IMR-90 (cell line): ENCODE measurements at regions not wholly inside any gene's neighbourhood (a gene's known extent, or its start where the extent isn't known, plus 50 kb on each side); places are given as distances from the start of the nearest gene placed in this dataset.
"Not testable (repeated sequence)": the region's sequence is repeated elsewhere in the genome, so short reads cannot be mapped to it uniquely, and the experiment has no call there.

Source experiments
- CHD1 ChIP-seq: IDR thresholded peaks from 2 replicates; pipeline ENCODE4 v1.6.1; 2012; ENCODE audit warnings: low read depth, low read length, improper control_type of control experiment
- CTCF ChIP-seq: conservative IDR thresholded peaks from 2 replicates; pipeline ENCODE4 v1.5.1; 2012; ENCODE audit warnings: mild to moderate bottlenecking, low read depth, low read length, improper control_type of control experiment
- ELK1 ChIP-seq: fragments of 150-350 bp; IDR thresholded peaks from 2 replicates; pipeline ENCODE4 v1.6.1; 2016; ENCODE audit warnings: low read depth, mild to moderate bottlenecking, low read length, moderate library complexity, borderline replicate concordance
- FOS ChIP-seq: fragments of 150-350 bp; IDR thresholded peaks from 2 replicates; pipeline ENCODE4 v1.6.1; 2016; ENCODE audit warnings: low read depth, low read length
- MAZ ChIP-seq: IDR thresholded peaks from 2 replicates; pipeline ENCODE4 v1.6.1; 2012; ENCODE audit warnings: low read depth, mild to moderate bottlenecking, low read length, improper control_type of control experiment, moderate library complexity, borderline replicate concordance
- POLR2A ChIP-seq: IDR thresholded peaks from 2 replicates; pipeline ENCODE4 v1.6.1; 2012; ENCODE audit warnings: mild to moderate bottlenecking, low read depth, low read length
- RAD21 ChIP-seq: IDR thresholded peaks from 2 replicates; pipeline ENCODE4 v1.6.1; 2012; ENCODE audit warnings: low read length, improper control_type of control experiment
- RFX5 ChIP-seq: IDR thresholded peaks from 2 replicates; pipeline ENCODE4 v1.8.0; 2012; ENCODE audit warnings: low read depth, mild to moderate bottlenecking, low read length, moderate library complexity
- SMC3 ChIP-seq: fragments of 150-350 bp; IDR thresholded peaks from 2 replicates; pipeline ENCODE4 v1.6.1; 2016; ENCODE audit warnings: low read depth, mild to moderate bottlenecking, antibody characterized with exemption, low read length, moderate library complexity
- USF2 ChIP-seq: fragments of 150-350 bp; IDR thresholded peaks from 2 replicates; pipeline ENCODE4 v1.6.1; 2017; ENCODE audit warnings: mild to moderate bottlenecking, antibody characterized with exemption, low read length, low read depth

GRCh38 chr4:19556276-19556675 lies 695.4 kb upstream of the SLIT2 start:
- not testable (repeated sequence) for TF ChIP-seq CTCF, POLR2A, RAD21, SMC3, MAZ, USF2, RFX5, ELK1, CHD1, FOS
